ENCODE measurements at regions not wholly inside any gene's neighbourhood (a gene's known extent, or its start where the extent isn't known, plus 50 kb on each side); places are given as distances from the start of the nearest gene placed in this dataset.

DNA sequence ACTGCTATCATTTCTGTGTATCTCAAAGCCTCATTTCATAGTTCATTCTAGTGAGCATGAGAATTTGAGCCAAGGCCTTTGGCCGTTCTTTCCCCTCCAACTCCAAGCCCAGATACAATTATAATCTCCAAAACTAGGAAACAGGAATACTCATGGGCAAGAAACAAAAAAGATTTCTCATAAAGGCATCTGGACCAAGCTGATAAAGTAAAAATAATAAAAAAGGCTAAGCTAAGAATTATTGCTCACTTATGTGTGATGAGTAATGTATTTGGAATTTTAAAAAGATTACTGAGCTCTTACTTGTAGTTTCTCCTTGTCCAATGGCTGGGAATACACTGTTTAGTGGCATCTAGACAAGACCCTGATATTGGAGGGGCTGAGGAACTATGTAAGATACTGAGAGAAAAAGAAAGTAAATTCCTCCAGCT lies 196.4 kb upstream of the POM121L12 start (continued):
- TF ChIP-seq RXRA (IDR thresholded peaks at IDR 0.05; ENCODE audit: insufficient read depth, low read depth, low read length) = no peak
- TF ChIP-seq KDM5A (IDR thresholded peaks at IDR 0.05; ENCODE audit: low read length) = no peak
- TF ChIP-seq CHD1 (IDR thresholded peaks at IDR 0.05; ENCODE audit: low read depth, low read length) = no peak
- TF ChIP-seq, protein P1, sequence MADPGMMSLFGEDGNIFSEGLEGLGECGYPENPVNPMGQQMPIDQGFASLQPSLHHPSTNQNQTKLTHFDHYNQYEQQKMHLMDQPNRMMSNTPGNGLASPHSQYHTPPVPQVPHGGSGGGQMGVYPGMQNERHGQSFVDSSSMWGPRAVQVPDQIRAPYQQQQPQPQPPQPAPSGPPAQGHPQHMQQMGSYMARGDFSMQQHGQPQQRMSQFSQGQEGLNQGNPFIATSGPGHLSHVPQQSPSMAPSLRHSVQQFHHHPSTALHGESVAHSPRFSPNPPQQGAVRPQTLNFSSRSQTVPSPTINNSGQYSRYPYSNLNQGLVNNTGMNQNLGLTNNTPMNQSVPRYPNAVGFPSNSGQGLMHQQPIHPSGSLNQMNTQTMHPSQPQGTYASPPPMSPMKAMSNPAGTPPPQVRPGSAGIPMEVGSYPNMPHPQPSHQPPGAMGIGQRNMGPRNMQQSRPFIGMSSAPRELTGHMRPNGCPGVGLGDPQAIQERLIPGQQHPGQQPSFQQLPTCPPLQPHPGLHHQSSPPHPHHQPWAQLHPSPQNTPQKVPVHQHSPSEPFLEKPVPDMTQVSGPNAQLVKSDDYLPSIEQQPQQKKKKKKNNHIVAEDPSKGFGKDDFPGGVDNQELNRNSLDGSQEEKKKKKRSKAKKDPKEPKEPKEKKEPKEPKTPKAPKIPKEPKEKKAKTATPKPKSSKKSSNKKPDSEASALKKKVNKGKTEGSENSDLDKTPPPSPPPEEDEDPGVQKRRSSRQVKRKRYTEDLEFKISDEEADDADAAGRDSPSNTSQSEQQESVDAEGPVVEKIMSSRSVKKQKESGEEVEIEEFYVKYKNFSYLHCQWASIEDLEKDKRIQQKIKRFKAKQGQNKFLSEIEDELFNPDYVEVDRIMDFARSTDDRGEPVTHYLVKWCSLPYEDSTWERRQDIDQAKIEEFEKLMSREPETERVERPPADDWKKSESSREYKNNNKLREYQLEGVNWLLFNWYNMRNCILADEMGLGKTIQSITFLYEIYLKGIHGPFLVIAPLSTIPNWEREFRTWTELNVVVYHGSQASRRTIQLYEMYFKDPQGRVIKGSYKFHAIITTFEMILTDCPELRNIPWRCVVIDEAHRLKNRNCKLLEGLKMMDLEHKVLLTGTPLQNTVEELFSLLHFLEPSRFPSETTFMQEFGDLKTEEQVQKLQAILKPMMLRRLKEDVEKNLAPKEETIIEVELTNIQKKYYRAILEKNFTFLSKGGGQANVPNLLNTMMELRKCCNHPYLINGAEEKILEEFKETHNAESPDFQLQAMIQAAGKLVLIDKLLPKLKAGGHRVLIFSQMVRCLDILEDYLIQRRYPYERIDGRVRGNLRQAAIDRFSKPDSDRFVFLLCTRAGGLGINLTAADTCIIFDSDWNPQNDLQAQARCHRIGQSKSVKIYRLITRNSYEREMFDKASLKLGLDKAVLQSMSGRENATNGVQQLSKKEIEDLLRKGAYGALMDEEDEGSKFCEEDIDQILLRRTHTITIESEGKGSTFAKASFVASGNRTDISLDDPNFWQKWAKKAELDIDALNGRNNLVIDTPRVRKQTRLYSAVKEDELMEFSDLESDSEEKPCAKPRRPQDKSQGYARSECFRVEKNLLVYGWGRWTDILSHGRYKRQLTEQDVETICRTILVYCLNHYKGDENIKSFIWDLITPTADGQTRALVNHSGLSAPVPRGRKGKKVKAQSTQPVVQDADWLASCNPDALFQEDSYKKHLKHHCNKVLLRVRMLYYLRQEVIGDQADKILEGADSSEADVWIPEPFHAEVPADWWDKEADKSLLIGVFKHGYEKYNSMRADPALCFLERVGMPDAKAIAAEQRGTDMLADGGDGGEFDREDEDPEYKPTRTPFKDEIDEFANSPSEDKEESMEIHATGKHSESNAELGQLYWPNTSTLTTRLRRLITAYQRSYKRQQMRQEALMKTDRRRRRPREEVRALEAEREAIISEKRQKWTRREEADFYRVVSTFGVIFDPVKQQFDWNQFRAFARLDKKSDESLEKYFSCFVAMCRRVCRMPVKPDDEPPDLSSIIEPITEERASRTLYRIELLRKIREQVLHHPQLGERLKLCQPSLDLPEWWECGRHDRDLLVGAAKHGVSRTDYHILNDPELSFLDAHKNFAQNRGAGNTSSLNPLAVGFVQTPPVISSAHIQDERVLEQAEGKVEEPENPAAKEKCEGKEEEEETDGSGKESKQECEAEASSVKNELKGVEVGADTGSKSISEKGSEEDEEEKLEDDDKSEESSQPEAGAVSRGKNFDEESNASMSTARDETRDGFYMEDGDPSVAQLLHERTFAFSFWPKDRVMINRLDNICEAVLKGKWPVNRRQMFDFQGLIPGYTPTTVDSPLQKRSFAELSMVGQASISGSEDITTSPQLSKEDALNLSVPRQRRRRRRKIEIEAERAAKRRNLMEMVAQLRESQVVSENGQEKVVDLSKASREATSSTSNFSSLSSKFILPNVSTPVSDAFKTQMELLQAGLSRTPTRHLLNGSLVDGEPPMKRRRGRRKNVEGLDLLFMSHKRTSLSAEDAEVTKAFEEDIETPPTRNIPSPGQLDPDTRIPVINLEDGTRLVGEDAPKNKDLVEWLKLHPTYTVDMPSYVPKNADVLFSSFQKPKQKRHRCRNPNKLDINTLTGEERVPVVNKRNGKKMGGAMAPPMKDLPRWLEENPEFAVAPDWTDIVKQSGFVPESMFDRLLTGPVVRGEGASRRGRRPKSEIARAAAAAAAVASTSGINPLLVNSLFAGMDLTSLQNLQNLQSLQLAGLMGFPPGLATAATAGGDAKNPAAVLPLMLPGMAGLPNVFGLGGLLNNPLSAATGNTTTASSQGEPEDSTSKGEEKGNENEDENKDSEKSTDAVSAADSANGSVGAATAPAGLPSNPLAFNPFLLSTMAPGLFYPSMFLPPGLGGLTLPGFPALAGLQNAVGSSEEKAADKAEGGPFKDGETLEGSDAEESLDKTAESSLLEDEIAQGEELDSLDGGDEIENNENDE (IDR thresholded peaks at IDR 0.05; ENCODE audit: insufficient replicate concordance, low read length) = no peak

All from H1 (cell line).